CD4-positive, alpha-beta T cell treated with Interleukin-1 beta for 1 hour (primary cell): ENCODE measurements at regions not wholly inside any gene's neighbourhood (a gene's known extent, or its start where the extent isn't known, plus 50 kb on each side); places are given as distances from the start of the nearest gene placed in this dataset.
"Not testable (repeated sequence)": the region's sequence is repeated elsewhere in the genome, so short reads cannot be mapped to it uniquely, and the experiment has no call there.

Source experiments
- DNase-seq, 2 donors: peaks; one replicate each; pipeline ENCODE4 v3.0.0-alpha.2; 2020 to 2022

- DNase-seq = no peak
Measured at GRCh38 chr16:73129455-73129854, 81.5 kb upstream of the ZFHX3 start.

- no peak for DNase-seq
Measured at GRCh38 chr16:73126525-73126853, 78.6 kb upstream of the ZFHX3 start.

GRCh38 chr16:73125850-73126524 is 78.1 kb upstream of the ZFHX3 start:
- no peak for DNase-seq

DNA sequence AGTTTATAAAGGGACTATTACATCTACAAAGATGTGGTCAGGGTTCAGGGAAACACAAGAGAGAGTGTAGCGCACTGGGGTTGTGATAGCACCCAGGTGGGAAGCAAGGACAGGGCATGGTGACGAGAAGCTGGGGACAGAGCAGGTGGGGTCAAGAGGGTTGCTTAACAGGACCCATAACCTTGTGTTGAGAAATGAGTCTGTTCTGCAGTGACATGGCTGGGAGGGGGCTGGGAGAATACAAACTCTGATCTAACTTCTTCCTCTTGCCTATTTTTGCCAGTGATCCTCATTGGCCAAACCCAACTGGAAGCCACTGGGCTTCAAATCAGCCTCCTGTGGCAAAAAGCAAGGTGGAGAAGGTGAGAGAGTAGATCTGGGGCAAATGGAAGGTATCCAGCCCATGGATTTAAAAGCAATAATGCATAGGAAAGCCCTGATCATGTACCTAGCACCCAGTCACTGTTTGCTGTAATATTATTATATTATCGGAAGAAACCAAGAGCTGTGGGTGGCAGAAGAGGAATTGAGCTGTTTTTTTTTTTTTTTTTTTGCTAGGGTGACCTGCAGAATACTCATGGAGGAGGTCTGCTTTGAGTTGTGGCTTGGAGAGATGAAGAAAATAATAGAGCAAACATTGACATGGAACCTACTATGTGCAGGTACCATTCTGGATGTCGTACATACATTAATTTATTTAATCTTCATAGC is 76.9 kb upstream of the ZFHX3 start:
- no peak for DNase-seq

- no peak for DNase-seq
Measured at GRCh38 chr16:73124097-73124652, 76.2 kb upstream of the ZFHX3 start.

DNA sequence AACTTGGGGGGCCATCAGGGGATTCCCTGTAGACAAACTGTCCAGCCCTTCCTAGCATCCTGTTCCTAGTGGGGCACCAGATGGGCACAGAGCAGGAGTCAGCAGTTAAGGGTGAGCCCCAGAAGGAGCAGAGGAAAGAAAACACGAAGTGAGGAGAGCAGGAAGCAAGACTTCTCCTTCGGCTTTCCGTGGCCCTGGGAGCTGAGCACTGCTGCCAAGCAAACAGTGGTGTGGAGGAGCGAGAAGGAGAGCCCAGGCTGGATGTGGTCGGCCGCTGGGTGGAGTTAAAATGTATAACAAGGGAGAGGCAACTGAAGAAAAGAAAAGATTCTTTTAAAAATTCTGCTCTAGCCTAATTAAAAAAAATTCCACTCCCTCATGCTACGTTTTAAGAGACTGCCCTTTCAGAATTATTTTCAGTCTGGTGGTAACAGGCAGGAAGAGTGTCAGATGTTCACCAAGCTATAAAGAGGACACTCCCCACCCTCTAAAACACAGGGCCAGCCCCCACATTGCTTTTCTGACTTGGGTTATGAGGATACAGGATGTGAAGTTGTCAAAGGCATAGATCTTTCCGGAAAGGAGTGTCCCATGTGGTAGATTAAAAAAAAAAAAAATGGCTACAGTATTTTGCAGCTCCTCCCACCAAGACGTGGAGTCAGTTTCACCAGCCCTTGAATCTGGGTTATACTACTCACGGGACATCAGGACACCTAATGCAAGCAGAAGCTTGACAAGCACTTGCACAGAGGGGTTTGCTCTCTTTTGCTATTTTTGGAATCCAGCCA is 74.9 kb upstream of the ZFHX3 start:
- peak; percentile 11 to 21 for DNase-seq

DNA sequence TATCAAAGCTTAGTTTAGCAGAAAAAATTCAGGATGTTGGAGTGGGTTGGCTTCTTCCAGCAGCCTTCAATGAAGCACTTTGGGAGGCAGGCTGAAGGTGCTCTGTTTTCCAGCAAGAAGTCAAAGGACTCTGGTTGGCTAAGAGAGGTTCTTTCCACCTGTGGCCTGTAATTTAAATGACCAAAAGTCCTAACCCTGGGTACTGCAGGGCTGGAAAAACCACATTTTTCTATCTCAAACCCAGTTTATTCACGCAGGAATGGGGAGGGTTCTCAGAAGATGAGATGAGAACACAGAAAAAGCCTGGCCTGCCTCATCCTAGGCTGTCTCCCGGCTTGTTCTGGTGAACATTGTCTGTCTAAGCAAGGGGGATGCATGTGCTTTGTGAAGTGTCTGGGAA is 68.6 kb upstream of the ZFHX3 start:
- DNase-seq = no peak

- no peak for DNase-seq
Measured at GRCh38 chr16:73113336-73113735, 65.4 kb upstream of the ZFHX3 start.

- no peak for DNase-seq
Measured at GRCh38 chr16:73108195-73108963, 60.5 kb upstream of the ZFHX3 start.

- DNase-seq = no peak
Measured at GRCh38 chr16:73107371-73107770, 59.4 kb upstream of the ZFHX3 start.

- no peak for DNase-seq
Measured at GRCh38 chr16:73106329-73107034, 58.6 kb upstream of the ZFHX3 start.

GRCh38 chr16:73101568-73101967 is 53.6 kb upstream of the ZFHX3 start:
- no peak for DNase-seq

GRCh38 chr16:73099601-73100000 is 51.7 kb upstream of the ZFHX3 start:
- DNase-seq = not testable (repeated sequence)
